Stimulated activated CD4-positive, alpha-beta T cell treated with anti-CD3 and anti-CD28 coated beads, Interleukin-15, amount 100 ng/mL, for 1 hour (primary cell): ENCODE measurements at regions not wholly inside any gene's neighbourhood (a gene's known extent, or its start where the extent isn't known, plus 50 kb on each side); places are given as distances from the start of the nearest gene placed in this dataset.

ENCODE experiments used
- DNase-seq, 2 donors: peaks; one replicate each; pipeline ENCODE4 v3.0.0-alpha.2; 2020; ENCODE audit warnings: low read depth in 1 of 2, low spot score in 1 of 2

DNA sequence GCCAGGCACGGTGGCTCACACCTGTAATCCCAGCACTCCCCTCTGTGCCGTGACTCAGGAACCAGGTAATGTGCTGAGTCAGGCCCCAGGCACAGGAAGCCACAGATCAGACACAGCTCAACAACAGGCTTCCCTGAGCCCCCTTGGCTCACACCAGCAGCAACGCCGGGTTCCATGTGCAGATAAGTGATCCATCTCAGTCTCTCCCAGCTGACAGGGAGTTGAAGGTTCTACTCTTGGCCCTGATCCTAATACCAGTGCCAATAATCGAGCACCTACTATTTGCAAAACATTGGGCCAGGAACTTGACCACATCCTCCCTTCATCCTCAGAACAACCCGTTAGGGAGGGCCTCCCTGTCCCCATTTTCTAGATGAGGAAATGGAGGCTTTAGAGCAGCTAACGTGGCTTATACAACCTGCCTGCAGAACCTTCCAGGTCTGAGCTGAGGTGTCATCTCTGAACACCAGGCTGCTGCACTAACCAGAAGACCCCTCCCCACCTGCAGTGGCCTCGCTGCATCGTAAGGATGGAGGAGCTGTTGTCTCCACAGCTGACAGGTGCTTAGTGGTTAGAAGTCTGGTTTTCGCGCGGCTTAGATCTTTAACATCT is 64.8 kb upstream of the AMZ2 start:
- DNase-seq, result peak in 1 of 2 donors; percentile 44

DNA sequence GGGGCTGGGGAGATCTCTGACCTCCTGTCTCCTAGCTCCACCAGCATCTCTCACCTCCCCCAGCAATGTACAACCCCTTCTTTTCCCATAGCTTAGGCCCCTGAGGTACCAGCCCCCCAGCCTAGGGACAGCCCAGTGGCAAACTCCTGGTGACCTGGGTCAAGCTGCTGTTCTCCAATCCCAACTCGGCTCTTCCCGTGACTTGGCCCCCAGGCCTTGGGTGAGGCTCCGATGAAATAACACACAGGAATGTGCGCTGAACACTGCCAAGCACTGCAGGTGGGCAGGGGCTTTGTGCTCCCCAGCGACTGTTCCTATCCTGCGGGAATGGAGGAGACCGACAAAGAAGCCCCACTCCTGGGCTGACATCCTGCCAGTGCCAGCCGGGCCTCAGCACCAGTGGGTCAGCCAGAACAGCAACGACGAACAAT is 63.7 kb upstream of the AMZ2 start:
- DNase-seq, result no peak

DNA sequence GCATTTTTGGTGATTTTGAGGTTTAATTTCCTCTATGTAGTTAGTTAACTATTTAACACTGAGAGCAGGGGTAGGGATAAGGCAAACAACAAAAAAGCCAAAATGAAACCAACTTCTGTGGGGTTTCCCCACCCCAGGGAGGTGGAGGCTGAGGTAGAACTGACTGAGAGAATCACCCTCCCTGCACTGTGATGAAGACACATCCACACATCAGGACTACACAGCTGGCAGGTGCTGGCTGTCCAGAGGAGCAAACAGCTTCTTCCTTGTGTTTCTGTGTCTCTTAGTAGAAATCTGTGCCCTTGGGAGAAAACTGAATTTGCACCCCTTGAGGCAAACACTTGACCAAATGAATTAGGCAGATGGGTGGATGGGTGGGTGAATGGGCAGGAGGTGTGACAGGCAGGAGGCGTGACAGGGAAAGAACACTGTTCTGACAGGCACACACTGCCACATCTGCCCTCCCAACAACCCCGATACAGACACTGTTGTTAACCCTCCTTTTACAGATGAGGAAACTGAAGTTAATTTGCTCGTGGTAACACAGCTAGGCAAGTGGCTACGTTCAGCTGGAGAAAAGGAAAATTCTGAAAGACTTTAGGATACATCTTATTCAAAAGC is 62.9 kb upstream of the AMZ2 start:
- DNase-seq, result no peak

DNA sequence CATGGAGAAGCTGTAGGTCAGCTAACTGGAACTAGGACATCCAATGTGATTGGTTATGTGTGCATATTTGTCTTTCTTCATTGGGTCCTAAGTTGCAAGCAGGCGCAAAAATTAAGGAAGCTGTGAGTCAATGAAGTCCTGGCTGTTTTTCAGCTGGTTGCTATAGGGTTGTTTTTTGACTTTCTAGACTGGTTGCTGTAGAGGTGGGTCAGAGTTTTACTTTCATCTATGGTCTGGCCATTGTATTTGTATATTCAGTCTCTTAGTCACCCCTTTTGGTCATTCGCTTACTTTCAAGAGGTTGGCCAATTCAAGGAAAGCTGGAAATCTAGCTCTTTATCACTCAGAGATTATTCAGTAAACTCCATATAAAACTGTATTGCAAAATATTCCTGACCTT is 62.0 kb upstream of the AMZ2 start:
- no peak for DNase-seq

DNA sequence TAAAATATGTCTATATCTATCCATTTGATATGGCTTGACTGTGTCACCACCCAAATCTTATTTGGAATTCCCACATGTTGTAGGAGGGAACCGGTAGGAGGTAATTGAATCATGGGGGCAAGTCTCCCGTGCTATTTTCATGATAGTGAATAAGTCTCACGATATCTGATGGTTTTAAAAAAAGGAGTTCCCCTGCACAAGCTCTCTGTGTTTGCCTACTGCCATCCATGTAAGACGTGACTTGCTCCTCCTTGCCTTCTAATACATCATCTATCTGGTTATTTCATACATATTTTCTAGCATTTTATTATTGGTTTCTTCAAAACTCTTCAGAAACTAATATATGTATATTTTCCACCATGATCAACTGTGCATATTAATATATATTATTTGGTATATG is 57.3 kb upstream of the AMZ2 start:
- DNase-seq, result no peak

DNA sequence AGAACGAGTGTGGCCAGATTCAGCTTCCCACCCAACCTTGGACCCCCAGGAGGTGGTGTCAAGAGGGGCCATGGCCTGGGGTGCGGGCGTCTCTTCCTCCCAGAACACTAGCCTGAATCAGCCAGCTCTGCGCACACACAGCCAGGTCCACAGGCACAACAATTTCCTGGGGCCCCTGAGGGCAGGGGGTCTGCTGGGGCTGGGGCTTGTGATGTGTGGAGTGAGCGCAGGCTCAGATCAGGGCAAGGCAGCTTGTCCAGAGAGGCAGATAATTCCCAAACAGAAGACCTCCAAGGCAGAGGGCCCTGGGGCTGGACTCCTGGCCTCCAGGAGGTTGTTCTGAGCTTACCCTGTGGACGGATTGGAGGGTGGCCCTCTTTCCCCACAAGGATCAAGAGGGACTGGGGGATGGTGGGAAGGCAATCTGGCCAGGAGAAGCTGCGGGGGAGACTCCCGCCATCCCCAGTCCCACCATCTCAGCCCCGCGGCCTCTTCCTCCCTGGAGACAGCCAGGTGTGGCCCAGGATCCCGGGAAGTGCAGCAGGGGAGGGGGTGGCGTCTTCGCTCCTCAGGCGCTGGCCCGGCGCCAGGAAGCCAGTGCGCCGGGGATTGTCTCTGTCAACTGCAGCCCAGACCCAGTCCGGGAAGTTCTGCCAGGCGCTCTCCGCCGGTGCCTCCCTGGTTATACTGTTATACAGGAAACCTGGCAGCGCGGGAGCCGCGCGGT is 52.0 kb upstream of the AMZ2 start:
- no peak for DNase-seq

DNA sequence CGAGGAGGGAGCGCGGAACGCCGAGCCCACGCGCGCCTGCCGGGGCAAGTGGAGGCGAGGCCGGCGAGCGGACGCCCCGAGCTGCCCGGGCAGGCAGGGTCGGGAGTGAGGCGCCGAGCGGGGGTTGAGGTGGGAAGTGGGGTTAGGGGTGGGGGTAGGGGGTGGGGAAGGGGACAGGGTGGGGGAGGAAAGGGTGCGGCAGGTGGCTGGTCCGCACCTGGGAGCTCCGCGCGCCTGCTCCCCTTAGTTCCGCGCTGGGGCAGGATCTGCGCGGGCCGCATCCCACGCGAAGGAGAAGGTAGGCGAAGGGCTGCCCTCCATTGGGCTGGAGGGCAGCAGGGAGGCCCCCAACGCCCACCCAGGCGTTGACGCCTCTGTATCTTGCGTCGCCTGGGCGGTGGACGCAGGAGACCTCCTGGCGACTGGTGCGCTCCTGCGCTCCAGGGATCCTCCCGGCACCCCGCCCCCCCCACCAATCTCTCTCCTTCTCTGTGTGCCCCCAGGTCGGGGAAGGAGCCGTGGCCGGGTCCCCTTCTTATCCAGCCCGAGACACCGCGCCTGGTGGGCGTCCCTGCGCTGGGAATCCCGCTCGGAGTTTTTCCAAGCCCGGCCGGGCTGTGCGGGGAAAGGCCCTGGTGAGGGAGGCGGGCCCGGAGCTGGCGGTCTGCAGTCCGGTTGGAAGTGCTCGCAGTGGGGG is 51.3 kb upstream of the AMZ2 start:
- no peak for DNase-seq

DNA sequence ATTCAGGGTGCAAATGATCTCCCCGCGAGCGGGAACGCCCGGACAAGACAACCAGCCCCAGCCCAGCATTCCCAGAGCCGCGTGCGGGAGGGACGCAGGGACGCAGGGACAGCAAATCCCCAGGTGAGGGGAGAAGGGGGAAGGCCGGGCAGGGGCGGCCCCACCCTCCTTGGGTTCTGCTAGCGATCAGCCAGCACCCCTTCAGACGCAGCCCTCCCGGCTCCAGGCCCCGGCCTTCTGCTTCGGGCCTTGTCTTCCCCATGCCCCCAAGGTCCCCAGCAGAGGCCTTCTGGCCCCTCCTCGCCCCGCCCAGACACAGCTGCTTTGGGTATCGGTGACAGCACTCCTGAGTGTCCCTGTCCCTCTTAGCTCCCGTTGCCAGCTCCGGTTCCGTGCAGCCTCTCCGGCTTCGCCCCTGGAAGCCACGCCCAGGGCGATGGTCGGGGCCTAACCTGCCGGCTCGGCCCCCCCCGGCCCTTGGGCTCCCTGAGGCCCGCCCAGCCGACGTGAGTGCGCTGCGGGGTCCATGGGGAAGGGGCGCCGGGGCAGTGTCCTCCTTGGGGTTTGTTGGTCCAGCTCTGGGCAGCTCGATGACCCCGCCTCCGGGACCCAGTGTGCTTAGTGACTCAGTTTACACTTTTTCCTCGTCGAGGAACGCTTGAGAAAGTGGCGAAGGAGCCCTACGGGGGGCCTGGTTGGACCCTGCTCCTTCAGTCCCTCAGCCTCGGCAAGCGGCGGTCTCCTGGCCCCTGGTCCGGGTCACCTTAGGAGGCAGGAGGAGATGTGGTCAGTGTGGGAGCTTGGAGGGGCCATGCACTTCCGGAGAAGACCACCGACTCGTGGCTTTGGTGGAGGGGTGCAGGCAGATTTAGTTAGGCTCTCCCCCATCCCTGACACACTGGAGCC is 50.5 kb upstream of the AMZ2 start:
- no peak for DNase-seq

DNA sequence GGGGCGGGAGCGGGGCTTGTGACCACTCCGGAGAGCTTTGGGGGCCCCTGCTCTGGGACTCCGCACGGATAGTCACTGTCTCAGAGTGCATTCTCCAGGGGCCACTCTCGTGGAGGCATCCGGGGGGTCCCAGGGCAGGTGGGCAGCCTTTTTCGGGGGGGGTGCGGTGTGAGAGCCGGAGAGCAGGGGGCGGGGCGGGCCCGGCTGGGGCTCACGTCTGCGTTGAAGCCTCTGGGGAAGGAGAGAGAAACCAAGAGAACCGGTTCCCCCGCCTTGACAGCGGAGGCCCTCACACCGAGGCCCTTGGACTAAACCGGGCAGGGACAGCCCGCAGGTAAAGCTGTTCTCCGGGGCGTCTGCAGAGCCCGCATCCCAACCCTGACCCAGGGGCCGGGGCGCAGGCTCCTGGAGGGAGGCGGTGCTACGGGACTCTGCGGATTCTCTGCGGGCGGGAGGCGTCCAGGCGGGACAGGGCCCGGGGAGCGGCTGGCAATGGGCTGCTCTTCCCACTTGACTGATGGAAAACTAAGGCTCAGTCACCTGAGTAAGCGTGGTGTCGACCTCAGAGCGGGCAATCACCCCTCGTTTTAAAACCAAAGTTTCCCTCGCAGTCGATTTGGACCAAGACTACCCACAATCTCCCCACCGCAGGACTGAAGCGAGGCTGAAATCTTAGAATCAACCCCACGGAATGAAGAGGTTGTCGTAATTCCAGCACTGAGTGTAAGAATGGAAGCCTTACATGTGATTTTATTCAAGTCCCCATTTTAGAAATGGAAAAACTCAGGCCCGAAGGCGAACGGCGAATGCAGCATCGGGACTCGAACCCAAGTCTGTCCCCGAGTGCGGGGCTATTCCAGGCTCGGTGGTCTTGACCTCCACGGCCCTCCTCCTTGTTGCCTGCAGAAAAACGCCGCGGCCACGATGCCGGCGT is 49.6 kb upstream of the AMZ2 start:
- no peak for DNase-seq
